ENCODE measurements at regions not wholly inside any gene's neighbourhood (a gene's known extent, or its start where the extent isn't known, plus 50 kb on each side); places are given as distances from the start of the nearest gene placed in this dataset.

GRCh38 chr4:113849771-113850170, 88.2 kb upstream of the CAMK2D start:
- no peak for DNase-seq

GRCh38 chr4:113847710-113848109, 86.2 kb upstream of the CAMK2D start:
- no peak for DNase-seq

GRCh38 chr4:113846433-113846832, 84.9 kb upstream of the CAMK2D start:
- no peak for DNase-seq

GRCh38 chr4:113845138-113845537, 83.6 kb upstream of the CAMK2D start:
- DNase-seq: no peak

DNA sequence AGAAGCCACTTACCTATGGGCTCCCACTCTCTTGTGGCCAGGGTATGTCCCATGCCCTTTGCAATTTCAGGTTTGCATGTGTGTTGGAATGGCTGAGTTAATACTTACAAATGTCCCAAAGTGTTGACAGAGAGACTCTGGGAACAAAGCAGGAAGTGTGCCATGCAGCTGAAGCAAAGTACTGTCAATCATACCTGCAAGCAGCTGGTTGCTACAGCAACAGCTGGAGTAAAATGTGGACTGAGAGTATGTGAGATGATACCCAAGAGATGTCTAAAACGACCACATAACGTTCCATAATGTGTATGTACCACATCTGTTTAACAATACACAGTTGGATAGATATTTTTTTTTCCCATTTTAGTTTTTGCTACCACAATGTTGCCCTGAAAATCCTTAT, 82.8 kb upstream of the CAMK2D start:
- no peak for DNase-seq

DNA sequence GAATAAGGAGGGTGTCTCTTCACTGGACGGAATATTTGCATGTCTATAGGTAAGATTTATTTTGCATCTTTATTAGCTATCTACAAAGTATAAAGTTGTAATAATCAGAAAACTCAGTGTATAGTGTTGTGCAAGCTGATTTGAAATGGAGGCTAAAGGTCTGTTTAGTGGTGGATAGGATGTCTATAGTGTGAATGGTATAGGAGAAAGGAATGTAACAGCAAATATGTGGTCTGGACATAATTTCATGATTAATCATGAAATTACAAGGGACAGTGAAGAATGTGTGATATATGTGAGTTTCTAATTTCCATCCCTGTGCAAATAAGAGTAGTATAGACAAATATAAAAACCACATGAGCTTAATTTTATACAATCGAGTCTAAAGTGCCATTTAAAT, 79.3 kb upstream of the CAMK2D start:
- DNase-seq: no peak

DNA sequence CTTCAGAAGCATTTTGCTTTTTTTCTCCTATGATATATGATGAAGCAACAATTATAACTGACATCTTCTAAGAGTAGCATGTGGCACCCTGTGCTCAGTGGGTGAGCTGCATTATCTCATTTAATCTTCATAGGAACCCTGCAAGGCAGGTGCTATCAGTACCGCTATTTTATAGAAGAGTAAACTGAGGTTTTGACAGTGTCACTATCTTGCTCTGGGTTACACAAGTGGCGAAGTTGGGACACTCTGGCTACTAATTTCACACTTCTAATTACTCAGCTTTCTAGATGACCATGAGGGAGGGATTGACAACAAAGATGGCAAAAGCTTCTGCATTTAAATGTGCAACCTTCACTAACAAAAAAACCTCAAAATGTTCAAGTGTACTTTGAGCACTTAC, 76.9 kb upstream of the CAMK2D start:
- DNase-seq: no peak

- no peak for DNase-seq
Observed at GRCh38 chr4:113837397-113837796, 75.9 kb upstream of the CAMK2D start.

DNA sequence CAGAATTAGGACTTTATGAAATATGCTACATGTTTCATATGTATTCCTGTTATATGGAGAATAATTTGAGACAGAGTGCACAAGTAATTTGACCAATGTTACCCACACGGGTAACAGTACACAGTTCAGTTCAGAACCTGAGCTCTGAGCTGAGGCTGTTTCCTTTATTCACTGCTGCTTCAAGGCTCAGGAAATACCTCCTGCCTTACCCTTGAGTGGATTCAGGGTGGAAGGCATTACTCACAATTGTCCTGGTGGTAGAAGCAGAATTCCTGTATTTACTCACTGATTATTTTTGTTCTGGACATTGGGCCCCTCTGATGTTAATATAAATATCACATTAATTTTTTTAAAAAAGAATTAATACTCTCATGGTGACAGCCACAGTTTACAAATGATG, 73.5 kb upstream of the CAMK2D start:
- DNase-seq: no peak

DNA sequence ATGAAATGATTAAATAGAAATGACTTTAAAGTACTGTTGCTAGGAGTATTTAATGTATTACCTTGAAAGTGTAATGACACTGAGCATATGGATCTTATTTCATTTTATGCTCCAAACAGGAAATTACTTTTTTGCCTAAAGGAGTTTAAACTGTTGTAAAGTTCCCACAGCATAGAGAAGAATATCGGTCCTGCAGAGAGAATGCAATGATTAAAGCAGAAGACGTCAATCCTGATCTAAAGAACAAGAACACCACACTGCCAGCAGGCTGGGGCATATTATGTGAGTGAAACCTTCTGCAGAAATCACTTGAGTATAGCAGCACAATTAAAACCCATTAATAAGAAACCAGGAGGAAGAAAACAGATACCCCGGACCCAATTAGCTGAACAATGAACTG, 72.8 kb upstream of the CAMK2D start:
- DNase-seq: no peak

- DNase-seq: no peak
Observed at GRCh38 chr4:113832803-113833202, 71.3 kb upstream of the CAMK2D start.

- DNase-seq: no peak
Observed at GRCh38 chr4:113831457-113831856, 69.9 kb upstream of the CAMK2D start.

DNA sequence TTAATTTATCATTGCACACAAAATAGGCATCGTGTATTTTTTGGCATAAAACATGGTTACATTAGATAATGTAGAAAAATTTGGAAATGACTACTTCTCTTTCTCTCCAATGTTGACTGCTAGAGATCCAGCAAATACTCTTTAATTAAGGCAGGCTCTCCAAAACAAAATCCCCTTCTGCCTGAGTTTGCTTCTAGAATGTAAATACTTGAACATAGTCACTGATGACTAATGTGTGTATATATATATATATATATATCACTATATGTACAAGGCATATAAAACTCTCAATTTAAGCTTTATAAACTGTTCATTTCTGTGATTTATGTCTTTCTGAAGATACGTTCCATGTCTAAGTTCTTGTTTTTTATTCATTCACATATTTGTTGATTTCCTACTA, 67.2 kb upstream of the CAMK2D start:
- DNase-seq: no peak

GRCh38 chr4:113827285-113827684, 65.7 kb upstream of the CAMK2D start:
- no peak for DNase-seq

DNA sequence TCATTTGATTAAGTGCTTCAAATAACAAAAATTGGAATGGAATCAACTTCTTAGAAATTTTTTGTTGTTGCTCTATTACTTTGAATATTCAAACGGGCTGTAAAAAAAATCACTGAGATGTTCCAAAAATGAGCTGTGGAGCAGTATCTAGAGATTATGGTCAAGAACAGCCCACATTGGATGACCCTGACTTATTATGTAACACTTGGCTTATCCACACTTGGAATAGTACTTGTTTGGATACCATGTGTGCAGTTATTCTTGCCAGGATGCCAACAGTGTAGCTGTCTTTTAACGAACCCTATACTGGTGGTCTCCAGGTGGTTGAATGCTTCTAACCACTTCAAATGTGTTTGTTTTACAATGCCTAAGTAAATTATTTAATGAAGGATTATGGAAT, 64.9 kb upstream of the CAMK2D start:
- no peak for DNase-seq

GRCh38 chr4:113825272-113825671, 63.7 kb upstream of the CAMK2D start:
- DNase-seq: peak; percentile 2

- DNase-seq: no peak
Observed at GRCh38 chr4:113824396-113824795, 62.9 kb upstream of the CAMK2D start.

- no peak for DNase-seq
Observed at GRCh38 chr4:113823291-113823659, 61.7 kb upstream of the CAMK2D start.

GRCh38 chr4:113822555-113823290, 61.2 kb upstream of the CAMK2D start:
- DNase-seq: no peak

DNA sequence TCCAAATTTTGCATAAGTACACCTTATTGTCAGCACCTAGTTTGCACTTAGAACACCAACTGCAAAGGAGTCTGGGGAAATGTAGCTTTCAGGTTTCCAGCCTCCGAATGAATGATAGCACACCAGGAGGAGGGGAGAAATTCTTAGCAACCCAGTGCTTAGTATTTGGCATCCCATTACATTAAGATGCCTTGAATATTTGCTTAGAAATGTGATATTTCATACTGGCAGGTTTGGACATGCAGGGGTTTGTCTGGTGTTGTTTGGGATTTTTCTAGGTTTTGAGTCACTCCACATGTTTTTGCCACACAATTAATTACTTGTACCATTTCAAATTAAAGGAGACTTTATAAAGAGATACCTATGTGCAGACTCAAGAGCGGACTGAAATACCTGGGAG, 60.3 kb upstream of the CAMK2D start:
- DNase-seq: no peak

GRCh38 chr4:113820108-113820507, 58.6 kb upstream of the CAMK2D start:
- no peak for DNase-seq

DNA sequence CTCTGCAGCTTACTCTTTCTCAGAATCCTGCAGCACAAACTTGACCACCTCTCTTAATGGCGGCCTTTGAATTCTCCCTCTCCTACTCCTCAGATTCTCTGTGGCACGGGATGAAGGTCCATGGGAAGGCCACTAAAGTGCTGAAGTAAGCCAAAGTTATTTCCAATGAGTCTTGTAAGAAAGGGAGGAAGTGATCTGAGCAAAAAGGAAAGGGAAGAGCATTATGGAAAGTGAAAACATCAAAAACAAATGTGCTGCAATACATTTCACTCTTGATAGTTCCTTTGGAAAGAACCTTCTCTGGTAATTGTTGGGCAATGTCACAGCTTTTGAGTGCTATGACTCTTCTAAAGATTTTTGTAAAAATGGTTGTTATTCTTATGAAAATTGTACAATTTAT, 54.3 kb upstream of the CAMK2D start:
- DNase-seq: no peak

- no peak for DNase-seq
Observed at GRCh38 chr4:113811359-113811758, 49.8 kb upstream of the CAMK2D start.
